Right cardiac atrium (tissue), 5 donors: ENCODE measurements at regions not wholly inside any gene's neighbourhood (a gene's known extent, or its start where the extent isn't known, plus 50 kb on each side); places are given as distances from the start of the nearest gene placed in this dataset.

Source experiments
- ATAC-seq, 2 donors: fragments of 200-7000 bp; cut with Tn5 transposase; one replicate each; pipeline versions ENCODE4 v1.8.0 to v1.9.1; 2020; ENCODE audit warnings: moderate library complexity in 2 of 2, mild to moderate bottlenecking in 1 of 2
- DNase-seq, 3 donors: peaks; one replicate each; pipeline ENCODE4 v3.0.0-alpha.2; 2020
- H3K27ac ChIP-seq: one replicate; pipeline ENCODE4 v1.5.1; 2013; ENCODE audit warnings: mild to moderate bottlenecking, low read length, control low read depth, moderate library complexity
- H3K27me3 ChIP-seq: one replicate; pipeline ENCODE4 v1.6.1; 2013; ENCODE audit not compliant: control insufficient read depth, insufficient read depth
- H3K4me1 ChIP-seq: one replicate; pipeline ENCODE4 v1.6.1; 2013; ENCODE audit warnings: low read length; ENCODE audit not compliant: control insufficient read depth, insufficient read depth
- H3K4me3 ChIP-seq: one replicate; pipeline ENCODE4 v1.5.1; 2013; ENCODE audit warnings: low read length, control low read depth
- H3K9me3 ChIP-seq: one replicate; pipeline ENCODE4 v1.6.1; 2013; ENCODE audit warnings: low read length; ENCODE audit not compliant: control insufficient read depth
- WGBS: extraction: QIAGEN DNeasy Blood & Tissue Kit; methylation state at CpG from one replicate; pipeline ENCODE4 v1.1.7; 2013; 5-methylcytosine and 5-hydroxymethylcytosine counted together
- intact Hi-C, 4 donors: fragments of 100-400 bp; cut with DNase I; formaldehyde crosslinking; loops; one replicate each; pipeline versions ENCODE4 v1.11.0 to v1.14.0; 2022 to 2023
- donor health status: healthy with polysubstance abuse.
- donor health status: DM: no; HTN: yes; CAD: no.
- donor health status: DM: no; HTN: no; CAD: no.
- donor health status: DM: no; HTN: yes; CAD: no; lungs with severe emphysema.
- donor health status: DM: yes; HTN: yes; CAD: no.

GRCh38 chr11:15745266-15745665 lies 611.1 kb downstream of the SOX6 start:
- intact Hi-C loops, result no loop called here
- Histone ChIP-seq H3K4me3 (no peak overlapping the region), H3K9me3 (no peaks in the 10 kb centered on the region), H3K27me3 (no peaks in the 10 kb centered on the region), H3K4me1 (no peaks in the 10 kb centered on the region), H3K27ac (no peak overlapping the region)
- ATAC-seq (no peak), DNase-seq (no peak)
- WGBS, result 88% methylated on average over 2 of the region's 2 CpGs

DNA sequence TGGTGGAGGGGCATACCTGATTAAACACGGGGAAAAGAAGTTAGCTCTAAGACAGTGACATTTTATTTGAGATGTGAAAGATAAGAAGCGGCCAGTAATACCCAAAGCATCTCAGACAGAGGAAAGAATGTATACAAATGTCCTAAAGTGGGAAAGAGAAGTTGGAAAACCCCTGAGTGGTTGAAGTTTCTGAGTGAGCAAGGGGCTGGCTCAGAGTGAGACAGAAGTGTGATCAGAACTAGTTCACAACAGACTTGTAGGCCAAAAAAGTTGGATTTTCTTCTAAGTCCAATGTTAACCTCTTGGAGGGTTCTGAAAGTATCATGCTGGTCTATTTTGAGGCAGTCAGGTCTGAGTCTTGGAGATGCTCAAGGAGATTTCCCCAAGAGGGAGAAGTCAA lies 608.7 kb downstream of the SOX6 start:
- WGBS, result 84% methylated on average over 2 of the region's 2 CpGs

DNA sequence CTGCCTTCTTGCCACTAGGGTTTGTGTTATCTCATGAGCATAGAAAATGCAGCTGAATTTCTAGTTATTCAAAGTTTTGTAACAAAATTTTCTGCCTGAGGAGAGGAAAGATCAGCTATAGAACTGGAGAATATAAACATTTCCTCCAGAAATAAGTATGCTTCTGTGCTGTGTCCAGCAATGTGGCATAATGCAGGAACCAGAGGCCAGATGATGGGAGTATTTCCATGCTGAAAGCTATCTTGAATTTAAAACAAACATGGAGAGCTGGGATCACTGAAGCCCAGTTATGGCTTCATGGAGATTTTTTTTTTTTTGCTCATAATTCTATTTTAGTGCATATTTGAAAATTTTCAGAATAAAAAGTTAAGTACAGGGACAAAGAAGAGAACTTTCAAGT lies 608.2 kb downstream of the SOX6 start:
- no peak overlapping the region for H3K27ac ChIP-seq
- ATAC-seq (no peak), DNase-seq (no peak)
- no peaks in the 10 kb centered on the region for H3K9me3 ChIP-seq
- intact Hi-C loops, result no loop called here
- no peaks in the 10 kb centered on the region for H3K4me1 ChIP-seq
- no peak overlapping the region for H3K4me3 ChIP-seq
- H3K27me3 ChIP-seq, result no peaks in the 10 kb centered on the region

More for the DNA sequence above, 608.7 kb downstream of the SOX6 start:
- Histone ChIP-seq H3K4me1 (no peaks in the 10 kb centered on the region), H3K9me3 (no peaks in the 10 kb centered on the region), H3K27me3 (no peaks in the 10 kb centered on the region), H3K4me3 (no peak overlapping the region), H3K27ac (no peak overlapping the region)
- no peak for DNase-seq
- ATAC-seq, result no peak
- intact Hi-C loops, result no loop called here

DNA sequence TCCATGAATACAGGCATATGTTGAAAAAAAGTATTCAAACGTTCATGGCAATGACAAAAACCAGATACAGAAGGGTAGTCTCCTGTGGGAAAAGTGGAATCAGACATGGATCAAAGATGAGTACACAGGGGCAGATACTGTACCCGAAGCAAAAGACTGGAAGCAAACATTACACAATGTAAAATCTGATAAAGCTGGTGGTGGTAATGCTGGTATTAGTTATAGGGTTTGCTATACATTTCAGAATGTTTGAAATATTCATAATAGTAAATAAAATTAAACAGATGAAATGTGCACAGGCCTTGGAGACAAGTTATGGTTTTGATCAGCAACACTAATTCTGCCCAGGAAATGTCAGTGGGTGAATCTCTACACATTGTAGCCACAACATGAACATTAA lies 607.6 kb downstream of the SOX6 start:
- ATAC-seq (no peak), DNase-seq (no peak)
- Histone ChIP-seq H3K27ac (no peak overlapping the region), H3K27me3 (no peaks in the 10 kb centered on the region), H3K9me3 (no peaks in the 10 kb centered on the region), H3K4me3 (no peak overlapping the region), H3K4me1 (no peaks in the 10 kb centered on the region)
- 79% methylated on average over 2 of the region's 2 CpGs for WGBS
- intact Hi-C loops, result no loop called here

GRCh38 chr11:15750535-15751308 lies 605.6 kb downstream of the SOX6 start:
- ATAC-seq (no peak), DNase-seq (no peak)
- no peaks in the 10 kb centered on the region for H3K9me3 ChIP-seq
- H3K4me1 ChIP-seq, result no peaks in the 10 kb centered on the region
- WGBS, result 90% methylated on average over 11 of the region's 11 CpGs
- H3K27ac ChIP-seq, result no peak overlapping the region
- H3K27me3 ChIP-seq, result no peaks in the 10 kb centered on the region
- no peak overlapping the region for H3K4me3 ChIP-seq
- intact Hi-C loops, result loop anchor here in 1 of 4 donors (5.0 kb wide), 1 partner anchor 112 kb away; no protein-coding TSS in a partner anchor

DNA sequence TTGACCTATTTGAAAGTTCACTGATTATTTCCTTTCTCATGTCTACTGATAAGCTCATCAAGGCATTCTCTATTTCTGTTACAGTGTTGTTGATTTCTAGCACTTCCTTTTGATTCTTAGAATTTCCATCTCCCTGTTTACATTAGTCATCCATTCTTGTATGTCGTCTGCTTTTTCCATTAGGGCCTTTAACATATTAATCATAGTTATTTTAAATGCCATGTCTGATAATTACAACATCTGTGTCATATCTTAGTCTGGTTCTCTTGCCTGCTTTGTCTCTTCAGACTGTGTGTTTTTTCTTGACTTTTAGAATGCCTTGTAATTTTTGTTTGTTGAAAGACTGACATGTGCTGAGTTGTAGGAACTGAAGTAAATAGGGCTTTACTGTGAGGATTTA lies 602.1 kb downstream of the SOX6 start:
- no peak overlapping the region for H3K4me3 ChIP-seq
- H3K27me3 ChIP-seq, result no peaks in the 10 kb centered on the region
- ATAC-seq (no peak), DNase-seq (no peak)
- no peaks in the 10 kb centered on the region for H3K4me1 ChIP-seq
- 36% methylated on average over 1 of the region's 1 CpG for WGBS
- no peak overlapping the region for H3K27ac ChIP-seq
- intact Hi-C loops, result loop anchor here in 1 of 4 donors (5.0 kb wide), 1 partner anchor 108 kb away; no protein-coding TSS in a partner anchor
- H3K9me3 ChIP-seq, result no peaks in the 10 kb centered on the region

- 86% methylated on average over 16 of the region's 16 CpGs for WGBS
- Histone ChIP-seq H3K4me1 (no peaks in the 10 kb centered on the region), H3K27me3 (no peaks in the 10 kb centered on the region), H3K27ac (no peak overlapping the region), H3K9me3 (no peaks in the 10 kb centered on the region), H3K4me3 (no peak overlapping the region)
- intact Hi-C loops, result no loop called here
- ATAC-seq (no peak), DNase-seq (no peak)
Observed at GRCh38 chr11:15757048-15757698, 599.2 kb downstream of the SOX6 start.

DNA sequence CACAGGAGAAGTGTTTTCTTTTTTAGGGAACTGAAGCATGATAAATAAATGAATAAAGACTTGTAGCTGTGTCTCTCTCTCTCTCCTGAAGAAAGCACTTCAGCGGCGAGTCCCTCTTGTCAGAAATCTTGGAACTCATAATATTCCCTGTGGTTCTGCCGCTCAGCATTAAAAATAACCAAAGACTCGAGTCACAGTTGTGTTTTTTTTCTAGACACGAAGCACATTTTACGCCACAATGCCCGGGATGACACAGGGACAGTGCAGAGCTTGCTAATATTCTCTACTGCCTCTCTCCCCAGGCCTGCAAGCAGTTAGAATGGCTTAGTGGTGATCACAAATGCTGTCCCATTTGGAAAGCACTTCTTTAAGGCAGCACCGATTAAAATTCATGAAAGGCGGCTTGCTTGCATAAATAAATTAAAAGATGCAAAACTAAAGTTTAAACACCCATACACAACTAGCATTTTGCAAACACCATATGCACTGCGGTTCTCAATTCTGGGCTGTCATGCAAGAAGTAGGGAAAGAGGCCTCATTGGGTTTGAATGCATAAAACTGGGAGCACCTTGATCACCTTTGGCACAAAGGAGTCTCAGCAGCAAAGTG lies 597.4 kb downstream of the SOX6 start:
- Histone ChIP-seq H3K27ac (no peak overlapping the region), H3K9me3 (no peaks in the 10 kb centered on the region), H3K4me1 (no peaks in the 10 kb centered on the region), H3K27me3 (no peaks in the 10 kb centered on the region), H3K4me3 (no peak overlapping the region)
- intact Hi-C loops, result no loop called here
- WGBS, result 72% methylated on average over 10 of the region's 10 CpGs
- ATAC-seq, result no peak
- no peak for DNase-seq

- intact Hi-C loops, result no loop called here
- DNase-seq, result no peak
- WGBS, result 94% methylated on average over 4 of the region's 4 CpGs
- H3K27me3 ChIP-seq, result no peaks in the 10 kb centered on the region
- ATAC-seq, result no peak
- H3K4me1 ChIP-seq, result no peaks in the 10 kb centered on the region
- no peak overlapping the region for H3K27ac ChIP-seq
- H3K4me3 ChIP-seq, result no peak overlapping the region
- H3K9me3 ChIP-seq, result no peaks in the 10 kb centered on the region
Observed at GRCh38 chr11:15761235-15761634, 595.1 kb downstream of the SOX6 start.

- intact Hi-C loops, result no loop called here
- no peaks in the 10 kb centered on the region for H3K9me3 ChIP-seq
- H3K27me3 ChIP-seq, result no peaks in the 10 kb centered on the region
- DNase-seq, result no peak
- ATAC-seq, result no peak
- WGBS, result 54% methylated on average over 1 of the region's 1 CpG
- H3K27ac ChIP-seq, result no peak overlapping the region
- no peak overlapping the region for H3K4me3 ChIP-seq
- no peaks in the 10 kb centered on the region for H3K4me1 ChIP-seq
Observed at GRCh38 chr11:15764326-15764725, 592.0 kb downstream of the SOX6 start.

DNA sequence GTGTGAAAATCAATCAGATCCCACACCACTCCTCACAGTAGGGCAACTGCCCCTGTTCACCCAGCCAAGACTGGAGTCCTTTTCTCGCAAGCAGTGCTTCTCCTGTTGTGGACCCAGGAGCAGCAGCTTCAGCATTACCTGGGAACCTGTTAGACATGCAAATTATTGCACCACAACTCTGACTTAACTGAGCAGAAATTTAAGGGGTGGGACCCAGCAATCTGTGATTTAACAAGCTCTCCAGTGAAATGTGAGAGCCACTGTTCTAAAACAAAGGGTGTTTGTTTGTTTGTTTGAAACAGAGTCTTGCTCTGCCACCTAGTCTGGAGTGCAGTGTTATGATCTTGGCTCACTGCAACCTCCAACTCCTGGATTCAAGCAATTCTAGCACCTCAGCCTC lies 591.4 kb downstream of the SOX6 start:
- intact Hi-C loops, result no loop called here
- DNase-seq, result no peak
- WGBS, result 94% methylated on average over 1 of the region's 1 CpG
- Histone ChIP-seq H3K27me3 (no peaks in the 10 kb centered on the region), H3K4me3 (no peak overlapping the region), H3K27ac (no peak overlapping the region), H3K4me1 (no peaks in the 10 kb centered on the region), H3K9me3 (no peaks in the 10 kb centered on the region)
- ATAC-seq, result no peak
